Panc1 (cell line): ENCODE measurements at regions not wholly inside any gene's neighbourhood (a gene's known extent, or its start where the extent isn't known, plus 50 kb on each side); places are given as distances from the start of the nearest gene placed in this dataset.

Experiments used
- ATAC-seq: fragments of 200-7000 bp; cut with Tn5 transposase; 2 replicates; pipeline ENCODE4 v1.9.1; 2020; ENCODE audit warnings: mild to moderate bottlenecking, moderate library complexity
- BruUV-seq: library from RNA; stranded (reverse); fragments of 400-500 nt; replicated peaks from 2 replicates; lab custom pipeline; 2021; lab: Mats Ljungman, UMichigan
- CTCF ChIA-PET: fragments of 300-600 bp; sonication (Branson Sonifier 250); formaldehyde crosslinking; loops from one replicate; lab custom pipeline; 2022; ENCODE audit warnings: antibody characterized with exemption; lab: Charles Lee
- POLR2A ChIA-PET: fragments of 300-600 bp; sonication (Branson Sonifier 250); formaldehyde crosslinking; loops from one replicate; lab custom pipeline; 2022; ENCODE audit warnings: antibody characterized with exemption; lab: Charles Lee
- DNase-seq: peaks from one replicate; pipeline ENCODE4 v3.0.0-alpha.2; 2010; ENCODE audit warnings: low read depth, low spot score
- H3K27ac ChIP-seq: 2 replicates; pipeline ENCODE4 v1.5.1; 2011; ENCODE audit warnings: mild to moderate bottlenecking, low read length, inconsistent platforms
- H3K27me3 ChIP-seq: fragments of 200-500 bp; sonication (Bioruptor generic); 2 replicates; pipeline ENCODE4 v1.6.0; 2014; ENCODE audit warnings: low read length, inconsistent platforms; ENCODE audit not compliant: control insufficient read depth, insufficient read depth
- H3K36me3 ChIP-seq: fragments of 200-500 bp; sonication (Bioruptor generic); 2 replicates; pipeline ENCODE4 v1.5.1; 2014; ENCODE audit warnings: inconsistent platforms, mild to moderate bottlenecking, low read length, moderate library complexity; ENCODE audit not compliant: control insufficient read depth, insufficient read depth
- H3K4me1 ChIP-seq: 2 replicates; pipeline ENCODE4 v1.5.1; 2011; ENCODE audit warnings: inconsistent platforms, mild to moderate bottlenecking, low read length, moderate library complexity; ENCODE audit not compliant: control insufficient read depth, insufficient read depth
- H3K4me3 ChIP-seq, 2 experiments: 2 replicates each; pipeline ENCODE4 v1.5.1; 2011 to 2012; ENCODE audit warnings: low read depth in 2 of 2, low read length in 2 of 2, mild to moderate bottlenecking in 2 of 2, inconsistent platforms in 1 of 2, moderate library complexity in 1 of 2
- H3K9me3 ChIP-seq: fragments of 200-500 bp; sonication (Bioruptor generic); 2 replicates; pipeline ENCODE4 v1.5.1; 2014; ENCODE audit warnings: low read depth, mild to moderate bottlenecking, inconsistent platforms, low read length, moderate library complexity; ENCODE audit not compliant: control insufficient read depth, insufficient read depth
- CTCF ChIP-seq: fragments of 450-650 bp; IDR thresholded peaks from 2 replicates; pipeline ENCODE4 v1.5.1; 2017; ENCODE audit warnings: mild to moderate bottlenecking
- POLR2AphosphoS5 ChIP-seq: IDR thresholded peaks from 2 replicates; pipeline ENCODE4 v1.6.1; 2012; ENCODE audit warnings: mild to moderate bottlenecking, low read depth, low read length, moderate library complexity
- REST ChIP-seq, 2 experiments: IDR thresholded peaks; 2 replicates each; pipeline ENCODE4 v1.6.1; 2011 to 2012; ENCODE audit warnings: low read depth in 2 of 2, control low read depth in 1 of 2, low read length in 1 of 2, mild to moderate bottlenecking in 1 of 2, moderate library complexity in 1 of 2; ENCODE audit not compliant: insufficient read depth in 1 of 2
- SIN3A ChIP-seq: IDR thresholded peaks from 2 replicates; pipeline ENCODE4 v1.6.1; 2012; ENCODE audit warnings: low read depth, mild to moderate bottlenecking, low read length, moderate library complexity, borderline replicate concordance; ENCODE audit not compliant: insufficient read depth
- TCF7L2 ChIP-seq: IDR thresholded peaks from 2 replicates; pipeline ENCODE4 v1.6.1; 2011; ENCODE audit warnings: mild to moderate bottlenecking, low read depth, low read length, inconsistent platforms
- in situ Hi-C: cut with HindIII; loops from 2 replicates; pipeline ENCODE4 v1.10.0; 2016; ENCODE audit warnings: low sequenced_read_pairs, low pct_unique_long_range_greater_than_20kb
- intact Hi-C: fragments of 100-400 bp; cut with micrococcal nuclease; formaldehyde crosslinking; loops from one replicate; pipeline ENCODE4 v1.10.0; 2022; ENCODE audit not compliant: unreplicated experiment

GRCh38 chrX:39458779-39459178 lies 639.0 kb downstream of the BCOR start:
- H3K4me3 ChIP-seq: no peak overlapping the region
- no TSS peak for BruUV-seq
- no peaks in the 10 kb centered on the region for H3K4me1 ChIP-seq
- TF ChIP-seq TCF7L2: no peak
- no peak for TF ChIP-seq CTCF
- TF ChIP-seq REST (IDR thresholded peaks at IDR 0.05; ENCODE audit: insufficient read depth in 1 of 2, low read depth in 2 of 2, low read length in 1 of 2): no peak
- no peak for TF ChIP-seq POLR2AphosphoS5
- no peak for TF ChIP-seq SIN3A
- ChIA-PET CTCF (no interaction called here), POLR2A (no interaction called here)
- H3K27ac ChIP-seq: no peak overlapping the region
- H3K27me3 ChIP-seq: no peaks in the 10 kb centered on the region
- intact Hi-C loops: no loop called here
- no peaks in the 10 kb centered on the region for H3K36me3 ChIP-seq
- ATAC-seq (no peak), DNase-seq (no peak)
- in situ Hi-C loops: no loop called here
- H3K9me3 ChIP-seq: no peaks in the 10 kb centered on the region

- Histone ChIP-seq H3K4me1 (no peaks in the 10 kb centered on the region), H3K27ac (no peak overlapping the region), H3K27me3 (no peaks in the 10 kb centered on the region), H3K4me3 (no peak overlapping the region), H3K9me3 (no peaks in the 10 kb centered on the region), H3K36me3 (no peaks in the 10 kb centered on the region)
- ChIA-PET CTCF (no interaction called here), POLR2A (no interaction called here)
- no TSS peak for BruUV-seq
- DNase-seq: no peak
- in situ Hi-C loops: no loop called here
- intact Hi-C loops: no loop called here
- TF ChIP-seq REST (IDR thresholded peaks at IDR 0.05; ENCODE audit: insufficient read depth in 1 of 2, low read depth in 2 of 2, low read length in 1 of 2) (no peak), TCF7L2 (no peak), CTCF (no peak), POLR2AphosphoS5 (no peak), SIN3A (no peak)
- no peak for ATAC-seq
These were observed 638.6 kb downstream of the BCOR start for GRCh38 chrX:39459204-39459603.
